ENCODE measurements at regions not wholly inside any gene's neighbourhood (a gene's known extent, or its start where the extent isn't known, plus 50 kb on each side); places are given as distances from the start of the nearest gene placed in this dataset.

DNA sequence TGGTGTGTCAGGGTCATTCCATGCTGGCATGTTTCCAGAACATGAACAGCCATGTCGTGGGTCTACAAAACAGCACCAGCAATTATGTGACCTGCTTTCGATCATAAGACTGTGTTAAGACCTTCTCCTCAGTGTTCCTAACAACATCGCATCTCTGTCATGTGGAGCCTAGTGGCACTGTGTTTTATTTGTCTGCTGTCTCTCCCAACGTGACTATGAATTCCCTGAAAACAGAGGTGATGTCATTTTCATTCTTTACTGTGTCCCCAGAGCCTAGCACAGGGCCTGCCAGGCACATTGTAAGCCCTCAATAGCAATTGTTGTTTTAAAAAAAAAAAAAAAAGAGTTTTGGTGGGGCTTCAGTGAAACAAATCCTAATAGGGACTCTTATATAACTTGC is 94.2 kb upstream of the IL12A start:
- no peak overlapping the region for H3K27ac ChIP-seq (ENCODE audit: low read depth, low read length)
- TF ChIP-seq CTCF (IDR thresholded peaks at IDR 0.05; ENCODE audit: extremely low read depth, low read depth, low read length), result no peak
- peaks cover 33% of the 10 kb centered on the region for H3K4me1 ChIP-seq (ENCODE audit: insufficient read depth, low read length)
- H2AFZ ChIP-seq (ENCODE audit: low read length), result no peak overlapping the region
- no peaks in the 10 kb centered on the region for H3K9me3 ChIP-seq (ENCODE audit: low read depth, low read length)
- H3K4me3 ChIP-seq (ENCODE audit: insufficient read depth, low read length), result no peak overlapping the region
- H3K4me2 ChIP-seq (ENCODE audit: insufficient read depth, low read length), result no peak overlapping the region
- H3K36me3 ChIP-seq (ENCODE audit: insufficient read depth, low read length), result peaks cover 30% of the 10 kb centered on the region
- no peak for DNase-seq (ENCODE audit: insufficient read length, low spot score, missing footprints)
- H4K20me1 ChIP-seq (ENCODE audit: insufficient read depth, low read length), result no peaks in the 10 kb centered on the region
- H3K27me3 ChIP-seq (ENCODE audit: insufficient read depth, low read length), result no peaks in the 10 kb centered on the region
- peaks cover 23% of the 10 kb centered on the region for H3K79me2 ChIP-seq (ENCODE audit: insufficient read depth, low read length)

- TF ChIP-seq CTCF (IDR thresholded peaks at IDR 0.05; ENCODE audit: extremely low read depth, low read depth, low read length), result no peak
- H3K4me1 ChIP-seq (ENCODE audit: insufficient read depth, low read length), result peaks cover 33% of the 10 kb centered on the region
- no peak overlapping the region for H2AFZ ChIP-seq (ENCODE audit: low read length)
- no peak overlapping the region for H3K27ac ChIP-seq (ENCODE audit: low read depth, low read length)
- no peak overlapping the region for H3K4me3 ChIP-seq (ENCODE audit: insufficient read depth, low read length)
- H4K20me1 ChIP-seq (ENCODE audit: insufficient read depth, low read length), result no peaks in the 10 kb centered on the region
- H3K9me3 ChIP-seq (ENCODE audit: low read depth, low read length), result no peaks in the 10 kb centered on the region
- peaks cover 30% of the 10 kb centered on the region for H3K36me3 ChIP-seq (ENCODE audit: insufficient read depth, low read length)
- DNase-seq (ENCODE audit: insufficient read length, low spot score, missing footprints), result no peak
- H3K79me2 ChIP-seq (ENCODE audit: insufficient read depth, low read length), result peaks cover 21% of the 10 kb centered on the region
- no peaks in the 10 kb centered on the region for H3K27me3 ChIP-seq (ENCODE audit: insufficient read depth, low read length)
- no peak overlapping the region for H3K4me2 ChIP-seq (ENCODE audit: insufficient read depth, low read length)
Observed at GRCh38 chr3:159895430-159895829, 93.2 kb upstream of the IL12A start.

DNA sequence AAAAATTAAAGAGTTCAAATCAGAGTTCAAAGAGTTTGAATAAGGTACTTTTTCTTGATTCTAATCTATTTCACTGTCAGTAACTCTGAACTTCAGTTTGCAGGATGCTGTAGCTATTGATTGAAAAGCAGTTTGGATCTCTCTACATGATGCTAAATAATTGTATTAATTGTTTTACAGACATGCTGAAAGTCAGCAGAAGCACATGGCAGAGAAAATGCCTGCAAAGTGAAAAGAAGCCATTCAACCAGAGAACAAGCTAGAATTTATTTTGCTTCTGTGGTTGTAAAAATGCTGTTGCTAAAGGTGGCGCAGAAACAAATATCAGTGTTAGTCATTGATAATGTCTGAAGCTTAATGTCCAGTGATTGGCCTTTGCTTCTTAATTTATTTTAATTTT is 92.1 kb upstream of the IL12A start:
- no peak for TF ChIP-seq CTCF (IDR thresholded peaks at IDR 0.05; ENCODE audit: extremely low read depth, low read depth, low read length)
- Histone ChIP-seq H3K4me1 (ENCODE audit: insufficient read depth, low read length) (peaks cover 33% of the 10 kb centered on the region), H3K36me3 (ENCODE audit: insufficient read depth, low read length) (peaks cover 30% of the 10 kb centered on the region), H3K4me3 (ENCODE audit: insufficient read depth, low read length) (no peak overlapping the region), H3K9me3 (ENCODE audit: low read depth, low read length) (no peaks in the 10 kb centered on the region), H4K20me1 (ENCODE audit: insufficient read depth, low read length) (no peaks in the 10 kb centered on the region), H3K4me2 (ENCODE audit: insufficient read depth, low read length) (no peak overlapping the region), H2AFZ (ENCODE audit: low read length) (no peak overlapping the region), H3K27me3 (ENCODE audit: insufficient read depth, low read length) (no peaks in the 10 kb centered on the region), H3K79me2 (ENCODE audit: insufficient read depth, low read length) (peaks cover 17% of the 10 kb centered on the region), H3K27ac (ENCODE audit: low read depth, low read length) (peak overlapping the region; percentile 67)
- no peak for DNase-seq (ENCODE audit: insufficient read length, low spot score, missing footprints)

- H3K36me3 ChIP-seq (ENCODE audit: insufficient read depth, low read length), result peaks cover 22% of the 10 kb centered on the region
- H3K27me3 ChIP-seq (ENCODE audit: insufficient read depth, low read length), result no peaks in the 10 kb centered on the region
- peak; percentile 44 for DNase-seq (ENCODE audit: insufficient read length, low spot score, missing footprints)
- H3K4me1 ChIP-seq (ENCODE audit: insufficient read depth, low read length), result peaks cover 25% of the 10 kb centered on the region
- TF ChIP-seq CTCF (IDR thresholded peaks at IDR 0.05; ENCODE audit: extremely low read depth, low read depth, low read length), result no peak
- H3K79me2 ChIP-seq (ENCODE audit: insufficient read depth, low read length), result peaks cover 9% of the 10 kb centered on the region
- H3K27ac ChIP-seq (ENCODE audit: low read depth, low read length), result peak overlapping the region; percentile 67
- no peaks in the 10 kb centered on the region for H4K20me1 ChIP-seq (ENCODE audit: insufficient read depth, low read length)
- no peaks in the 10 kb centered on the region for H3K9me3 ChIP-seq (ENCODE audit: low read depth, low read length)
- no peak overlapping the region for H3K4me3 ChIP-seq (ENCODE audit: insufficient read depth, low read length)
- peak overlapping the region; percentile 12 for H3K4me2 ChIP-seq (ENCODE audit: insufficient read depth, low read length)
- no peak overlapping the region for H2AFZ ChIP-seq (ENCODE audit: low read length)
Observed at GRCh38 chr3:159897331-159898075, 91.1 kb upstream of the IL12A start.

Measured in osteoblast (primary cell).